Left ventricle myocardium inferior (tissue), 1 donor: ENCODE measurements at regions not wholly inside any gene's neighbourhood (a gene's known extent, or its start where the extent isn't known, plus 50 kb on each side); places are given as distances from the start of the nearest gene placed in this dataset.

Source experiments
- DNase-seq: peaks from one replicate; pipeline ENCODE4 v3.0.0-alpha.2; 2020
- H3K27ac ChIP-seq: fragments of 200-600 bp; replicated peaks from 2 replicates; pipeline ENCODE4 v1.8.0; 2021
- H3K27me3 ChIP-seq: fragments of 200-600 bp; 2 replicates; pipeline ENCODE4 v1.8.0; 2021; ENCODE audit warnings: low read depth
- H3K36me3 ChIP-seq: fragments of 200-600 bp; 2 replicates; pipeline ENCODE4 v1.8.0; 2021
- H3K4me1 ChIP-seq: fragments of 200-600 bp; 2 replicates; pipeline ENCODE4 v1.8.0; 2021
- H3K4me3 ChIP-seq: fragments of 200-600 bp; 2 replicates; pipeline ENCODE4 v1.8.0; 2021; ENCODE audit warnings: mild to moderate bottlenecking, moderate library complexity
- H3K9me3 ChIP-seq: fragments of 200-600 bp; replicated peaks from 2 replicates; pipeline ENCODE4 v1.8.0; 2021
- intact Hi-C: fragments of 100-400 bp; cut with micrococcal nuclease; formaldehyde crosslinking; loops from one replicate; pipeline ENCODE4 v1.11.0; 2022
- TF ChIP-seq, protein P1 (sequence below): fragments of 200-600 bp; IDR thresholded peaks from 2 replicates; pipeline ENCODE4 v1.8.0; 2021; ENCODE audit warnings: antibody characterized with exemption, mild to moderate bottlenecking, borderline replicate concordance
- donor health status: DM: no; HTN: yes; CAD: no; lungs with severe emphysema.

DNA sequence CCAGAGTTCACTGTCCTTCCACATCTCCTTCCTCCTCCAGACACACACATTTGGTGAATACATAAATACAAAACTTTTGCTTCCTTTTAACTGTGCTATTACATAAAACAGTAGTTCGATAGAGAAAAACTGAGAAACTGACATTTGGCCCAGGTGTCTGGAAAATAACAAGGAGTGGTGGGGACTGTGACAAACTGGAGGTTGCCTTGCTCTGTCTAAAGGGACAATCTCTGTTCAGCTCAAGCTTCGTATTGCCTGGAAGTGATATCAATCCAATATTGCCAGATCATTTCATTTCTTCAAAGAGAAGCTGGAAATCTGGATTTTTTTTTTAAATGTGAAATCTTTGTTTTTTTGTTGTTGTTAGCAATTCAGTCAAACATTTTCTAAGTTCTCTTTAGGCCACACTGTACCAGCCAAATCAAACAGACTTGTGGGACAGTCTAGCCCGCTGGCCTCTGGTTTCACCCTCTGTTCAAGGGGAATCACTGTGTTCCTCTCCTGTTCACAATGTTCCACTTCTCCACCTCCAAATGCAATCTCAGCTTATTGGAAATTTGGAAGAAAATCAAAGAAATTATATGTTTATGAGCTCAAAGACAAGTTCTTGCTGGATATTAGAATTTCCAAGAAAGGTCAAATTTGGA, 612.5 kb downstream of the KIF4B start:
- H3K27me3 ChIP-seq: peaks cover under 1% of the 10 kb centered on the region
- no peak for DNase-seq
- no peaks in the 10 kb centered on the region for H3K36me3 ChIP-seq
- intact Hi-C loops: no loop called here
- no peak overlapping the region for H3K27ac ChIP-seq
- no peaks in the 10 kb centered on the region for H3K4me1 ChIP-seq
- H3K9me3 ChIP-seq: no peaks in the 10 kb centered on the region
- H3K4me3 ChIP-seq: no peak overlapping the region
- TF ChIP-seq, protein P1, sequence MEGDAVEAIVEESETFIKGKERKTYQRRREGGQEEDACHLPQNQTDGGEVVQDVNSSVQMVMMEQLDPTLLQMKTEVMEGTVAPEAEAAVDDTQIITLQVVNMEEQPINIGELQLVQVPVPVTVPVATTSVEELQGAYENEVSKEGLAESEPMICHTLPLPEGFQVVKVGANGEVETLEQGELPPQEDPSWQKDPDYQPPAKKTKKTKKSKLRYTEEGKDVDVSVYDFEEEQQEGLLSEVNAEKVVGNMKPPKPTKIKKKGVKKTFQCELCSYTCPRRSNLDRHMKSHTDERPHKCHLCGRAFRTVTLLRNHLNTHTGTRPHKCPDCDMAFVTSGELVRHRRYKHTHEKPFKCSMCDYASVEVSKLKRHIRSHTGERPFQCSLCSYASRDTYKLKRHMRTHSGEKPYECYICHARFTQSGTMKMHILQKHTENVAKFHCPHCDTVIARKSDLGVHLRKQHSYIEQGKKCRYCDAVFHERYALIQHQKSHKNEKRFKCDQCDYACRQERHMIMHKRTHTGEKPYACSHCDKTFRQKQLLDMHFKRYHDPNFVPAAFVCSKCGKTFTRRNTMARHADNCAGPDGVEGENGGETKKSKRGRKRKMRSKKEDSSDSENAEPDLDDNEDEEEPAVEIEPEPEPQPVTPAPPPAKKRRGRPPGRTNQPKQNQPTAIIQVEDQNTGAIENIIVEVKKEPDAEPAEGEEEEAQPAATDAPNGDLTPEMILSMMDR: no peak

DNA sequence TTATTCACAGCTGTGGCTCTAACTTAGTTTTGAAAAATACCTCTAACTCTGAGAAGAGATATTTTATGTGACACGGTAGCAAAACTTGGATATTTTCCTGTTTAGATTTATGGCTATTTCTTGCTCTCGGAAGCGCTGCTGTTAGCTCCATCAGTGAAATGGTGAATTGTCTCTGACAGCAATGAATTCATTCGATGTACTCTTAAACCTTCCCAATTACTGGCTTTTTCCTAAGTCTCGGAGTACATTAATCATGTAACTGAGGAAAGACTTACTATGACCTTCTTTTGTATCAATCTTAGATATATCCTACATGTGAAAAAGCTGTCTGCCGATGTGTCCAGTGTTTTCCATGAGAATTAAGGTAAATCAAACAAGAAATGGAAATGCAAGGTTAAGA, 613.0 kb downstream of the KIF4B start:
- no peak for DNase-seq
- Histone ChIP-seq H3K27me3 (no peaks in the 10 kb centered on the region), H3K9me3 (no peaks in the 10 kb centered on the region), H3K4me1 (no peaks in the 10 kb centered on the region), H3K36me3 (no peaks in the 10 kb centered on the region), H3K27ac (no peak overlapping the region), H3K4me3 (no peak overlapping the region)
- TF ChIP-seq, protein P1: no peak
- intact Hi-C loops: no loop called here

DNA sequence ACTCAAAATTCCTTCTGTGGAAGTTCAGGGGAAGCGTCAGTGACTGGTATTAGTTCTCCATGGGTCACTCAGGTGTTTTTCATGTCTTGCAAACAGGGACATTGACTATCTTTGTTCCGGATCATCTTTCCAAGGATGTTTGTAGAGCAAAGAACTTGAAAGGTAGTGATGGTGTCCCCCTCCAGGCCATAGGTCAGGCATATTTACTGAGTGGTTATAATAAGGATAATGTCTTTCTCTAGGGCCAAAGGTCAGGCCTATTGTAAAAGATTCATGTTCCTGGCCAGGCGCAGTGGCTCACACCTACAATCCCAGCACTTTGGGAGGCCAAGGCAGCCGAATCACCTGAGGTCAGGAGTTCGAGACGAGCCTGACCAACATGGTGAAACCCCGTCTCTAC, 614.8 kb downstream of the KIF4B start:
- H3K9me3 ChIP-seq: no peaks in the 10 kb centered on the region
- TF ChIP-seq, protein P1: no peak
- no peak overlapping the region for H3K27ac ChIP-seq
- H3K36me3 ChIP-seq: no peaks in the 10 kb centered on the region
- DNase-seq: no peak
- H3K4me1 ChIP-seq: no peaks in the 10 kb centered on the region
- H3K4me3 ChIP-seq: no peak overlapping the region
- intact Hi-C loops: no loop called here
- no peaks in the 10 kb centered on the region for H3K27me3 ChIP-seq

DNA sequence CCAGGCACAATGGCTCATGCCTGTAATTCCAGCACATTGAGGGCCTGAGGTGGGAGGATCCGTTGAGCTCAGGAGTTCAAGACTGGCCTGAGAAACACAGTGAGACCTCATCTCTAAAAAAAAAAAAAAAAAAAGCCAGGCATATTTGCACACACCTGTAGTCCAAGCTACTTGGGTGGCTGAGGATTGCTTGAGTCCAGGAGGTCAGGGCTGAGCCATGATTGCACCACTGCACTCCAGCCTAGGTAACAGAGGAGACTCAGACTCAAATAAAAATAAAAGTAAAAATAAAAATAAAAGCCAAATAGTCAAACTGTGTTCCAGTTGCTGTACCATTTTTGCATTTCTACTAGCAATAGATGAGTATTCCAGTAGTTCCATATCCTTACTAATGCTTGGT, 616.0 kb downstream of the KIF4B start:
- H3K4me1 ChIP-seq: no peaks in the 10 kb centered on the region
- TF ChIP-seq, protein P1: no peak
- intact Hi-C loops: no loop called here
- no peaks in the 10 kb centered on the region for H3K27me3 ChIP-seq
- H3K9me3 ChIP-seq: no peaks in the 10 kb centered on the region
- H3K36me3 ChIP-seq: no peaks in the 10 kb centered on the region
- no peak overlapping the region for H3K27ac ChIP-seq
- DNase-seq: no peak
- no peak overlapping the region for H3K4me3 ChIP-seq

DNA sequence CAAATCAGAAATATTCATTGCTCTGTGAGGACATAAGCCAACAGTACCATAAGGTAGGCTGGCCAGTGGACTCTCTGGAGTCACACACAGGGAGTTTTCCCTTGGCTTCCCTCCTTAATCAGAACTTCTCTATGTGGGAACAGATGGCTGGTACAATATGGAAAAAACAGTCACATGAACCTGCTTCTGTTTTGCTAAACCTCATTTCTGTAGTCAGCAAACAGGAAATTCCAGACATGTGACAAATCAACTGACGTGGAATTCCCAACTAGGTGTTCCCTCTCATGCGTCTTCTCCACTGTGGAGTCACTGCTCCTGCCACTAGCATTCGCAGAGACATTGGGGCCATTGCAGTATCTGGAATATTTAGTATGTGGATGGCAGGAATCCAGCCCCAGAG, 617.6 kb downstream of the KIF4B start:
- intact Hi-C loops: no loop called here

More for the DNA sequence above, 617.6 kb downstream of the KIF4B start:
- DNase-seq: no peak
- H3K4me3 ChIP-seq: no peak overlapping the region
- no peak overlapping the region for H3K27ac ChIP-seq
- no peaks in the 10 kb centered on the region for H3K27me3 ChIP-seq
- no peaks in the 10 kb centered on the region for H3K36me3 ChIP-seq
- TF ChIP-seq, protein P1: no peak
- H3K4me1 ChIP-seq: no peaks in the 10 kb centered on the region
- H3K9me3 ChIP-seq: no peaks in the 10 kb centered on the region
